Stomach smooth muscle (tissue), 2 donors: ENCODE measurements at regions not wholly inside any gene's neighbourhood (a gene's known extent, or its start where the extent isn't known, plus 50 kb on each side); places are given as distances from the start of the nearest gene placed in this dataset.

ENCODE experiments used
- H3K27ac ChIP-seq: one replicate; pipeline ENCODE4 v1.7.0; 2013; ENCODE audit warnings: mild to moderate bottlenecking, low read length, inconsistent platforms
- H3K27me3 ChIP-seq, 2 donors: one replicate each; pipeline ENCODE4 v1.7.0; 2013; ENCODE audit warnings: low read length in 2 of 2; ENCODE audit not compliant: insufficient read depth in 2 of 2, control insufficient read depth in 1 of 2
- H3K36me3 ChIP-seq, 2 donors: one replicate each; pipeline ENCODE4 v1.7.0; 2013; ENCODE audit warnings: low read length in 2 of 2; ENCODE audit not compliant: control insufficient read depth in 2 of 2, insufficient read depth in 2 of 2
- H3K4me1 ChIP-seq: one replicate; pipeline ENCODE4 v1.7.0; 2013; ENCODE audit warnings: low read length; ENCODE audit not compliant: control insufficient read depth, insufficient read depth
- H3K4me3 ChIP-seq, 2 donors: one replicate each; pipeline ENCODE4 v1.7.0; 2013; ENCODE audit warnings: low read length in 2 of 2
- H3K9ac ChIP-seq, 2 donors: one replicate each; pipeline ENCODE4 v1.7.0; 2013; ENCODE audit warnings: low read length in 2 of 2, mild to moderate bottlenecking in 1 of 2
- H3K9me3 ChIP-seq, 2 donors: one replicate each; pipeline ENCODE4 v1.7.0; 2013; ENCODE audit warnings: low read length in 2 of 2; ENCODE audit not compliant: control insufficient read depth in 2 of 2
- donor health status: healthy.
- donor health status: Pancreatic carcinoma.

DNA sequence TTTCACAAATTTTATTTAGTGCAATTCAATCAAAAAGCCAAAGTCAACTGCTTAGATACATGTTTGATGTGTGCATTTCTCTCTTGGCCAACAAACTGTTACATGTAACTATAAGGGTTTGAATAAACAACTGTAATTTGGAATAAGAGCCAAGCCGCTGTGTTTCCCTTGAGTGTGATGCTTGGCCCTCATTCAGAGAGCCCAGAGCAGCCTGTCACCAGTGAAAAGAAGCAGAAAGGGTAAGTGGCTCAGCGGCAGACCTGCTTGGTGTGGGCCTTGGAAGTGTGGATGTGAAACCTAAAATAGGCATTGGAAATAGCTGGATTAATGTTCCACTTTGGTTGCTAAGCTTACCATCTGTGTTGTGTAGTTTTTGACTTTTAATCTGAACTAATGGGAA lies 924.6 kb downstream of the OLFM4 start:
- Histone ChIP-seq H3K36me3 (no peaks in the 10 kb centered on the region), H3K27ac (peak overlapping the region; percentile 3), H3K9me3 (no peaks in the 10 kb centered on the region), H3K4me1 (no peaks in the 10 kb centered on the region), H3K4me3 (no peak overlapping the region), H3K27me3 (no peaks in the 10 kb centered on the region), H3K9ac (no peak overlapping the region)
